ENCODE measurements at regions not wholly inside any gene's neighbourhood (a gene's known extent, or its start where the extent isn't known, plus 50 kb on each side); places are given as distances from the start of the nearest gene placed in this dataset.
A peak's percentile ranks its signal among the peaks of the same experiment; 100 is the strongest.

DNA sequence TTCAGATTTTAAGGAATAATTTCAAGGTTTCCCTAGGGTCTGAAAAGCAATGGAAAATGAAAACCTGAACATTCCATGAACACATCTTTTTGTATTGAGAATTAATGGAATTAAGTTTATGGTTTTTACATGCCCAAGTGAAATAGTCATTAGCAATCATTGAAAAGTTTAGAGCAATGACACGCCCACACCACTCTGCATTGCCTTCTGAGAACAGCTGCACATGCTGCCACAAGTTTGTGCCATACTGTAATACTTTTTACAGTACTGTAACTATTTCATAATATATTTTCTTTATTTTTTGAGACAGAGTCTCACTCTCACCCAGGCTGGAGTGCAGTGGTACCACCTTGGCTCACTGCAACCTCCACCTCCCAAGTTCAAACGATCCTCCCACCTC is 345.2 kb upstream of the PMFBP1 start:
- no peaks in the 10 kb centered on the region for H3K36me3 ChIP-seq (ENCODE audit: low read depth)
- no peak for DNase-seq
- no peak for ATAC-seq
- TF ChIP-seq, protein P1, sequence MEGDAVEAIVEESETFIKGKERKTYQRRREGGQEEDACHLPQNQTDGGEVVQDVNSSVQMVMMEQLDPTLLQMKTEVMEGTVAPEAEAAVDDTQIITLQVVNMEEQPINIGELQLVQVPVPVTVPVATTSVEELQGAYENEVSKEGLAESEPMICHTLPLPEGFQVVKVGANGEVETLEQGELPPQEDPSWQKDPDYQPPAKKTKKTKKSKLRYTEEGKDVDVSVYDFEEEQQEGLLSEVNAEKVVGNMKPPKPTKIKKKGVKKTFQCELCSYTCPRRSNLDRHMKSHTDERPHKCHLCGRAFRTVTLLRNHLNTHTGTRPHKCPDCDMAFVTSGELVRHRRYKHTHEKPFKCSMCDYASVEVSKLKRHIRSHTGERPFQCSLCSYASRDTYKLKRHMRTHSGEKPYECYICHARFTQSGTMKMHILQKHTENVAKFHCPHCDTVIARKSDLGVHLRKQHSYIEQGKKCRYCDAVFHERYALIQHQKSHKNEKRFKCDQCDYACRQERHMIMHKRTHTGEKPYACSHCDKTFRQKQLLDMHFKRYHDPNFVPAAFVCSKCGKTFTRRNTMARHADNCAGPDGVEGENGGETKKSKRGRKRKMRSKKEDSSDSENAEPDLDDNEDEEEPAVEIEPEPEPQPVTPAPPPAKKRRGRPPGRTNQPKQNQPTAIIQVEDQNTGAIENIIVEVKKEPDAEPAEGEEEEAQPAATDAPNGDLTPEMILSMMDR (IDR thresholded peaks at IDR 0.05): no peak
- no peak overlapping the region for H3K4me3 ChIP-seq
- intact Hi-C loops (cut with DNase I, micrococcal nuclease): no loop called here
- H3K4me1 ChIP-seq (ENCODE audit: low read depth): no peaks in the 10 kb centered on the region
- H3K9me3 ChIP-seq: peaks cover 8% of the 10 kb centered on the region

DNA sequence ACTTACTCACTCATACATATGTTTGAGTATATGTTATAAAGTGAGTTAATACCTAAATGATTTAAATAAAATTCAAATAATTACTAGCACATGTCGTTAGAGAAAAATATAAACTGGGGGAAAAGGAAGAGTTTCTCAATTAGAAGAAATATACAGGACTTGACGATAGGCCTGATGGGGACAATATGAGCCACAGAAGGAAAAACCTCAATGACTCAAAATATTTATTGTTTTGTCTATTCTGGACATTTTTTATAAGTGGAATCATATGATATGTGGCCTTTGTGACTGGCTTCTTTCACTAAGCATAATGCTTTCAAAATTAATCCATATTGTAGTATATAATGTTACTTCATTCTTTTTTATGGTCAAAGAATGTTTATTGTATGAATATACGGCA is 339.2 kb upstream of the PMFBP1 start:
- no peaks in the 10 kb centered on the region for H3K9me3 ChIP-seq
- TF ChIP-seq, protein P1 (IDR thresholded peaks at IDR 0.05): no peak
- H3K4me1 ChIP-seq (ENCODE audit: low read depth): no peaks in the 10 kb centered on the region
- no peaks in the 10 kb centered on the region for H3K36me3 ChIP-seq (ENCODE audit: low read depth)
- intact Hi-C loops (cut with DNase I, micrococcal nuclease): no loop called here
- no peak overlapping the region for H3K4me3 ChIP-seq
- ATAC-seq (no peak), DNase-seq (no peak)

DNA sequence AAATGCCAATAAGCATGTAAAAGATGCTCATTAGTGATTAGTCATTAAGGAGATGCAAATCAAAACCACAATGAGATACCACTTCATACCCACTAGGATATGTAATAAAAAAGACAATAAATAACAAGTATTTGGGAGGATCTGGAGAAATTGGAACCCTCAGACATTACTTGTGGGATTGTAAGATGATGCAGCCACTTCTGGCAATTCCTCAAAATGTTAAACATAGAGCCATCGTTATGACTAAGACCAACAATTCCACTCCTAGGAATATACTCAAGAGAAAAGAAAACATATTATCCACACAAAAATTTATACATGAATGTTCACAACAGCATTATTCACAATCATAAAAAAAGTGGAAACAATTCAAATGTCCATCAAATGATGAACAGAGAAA is 336.2 kb upstream of the PMFBP1 start:
- TF ChIP-seq, protein P1 (IDR thresholded peaks at IDR 0.05): no peak
- intact Hi-C loops (cut with DNase I, micrococcal nuclease): no loop called here
- no peak for ATAC-seq

DNA sequence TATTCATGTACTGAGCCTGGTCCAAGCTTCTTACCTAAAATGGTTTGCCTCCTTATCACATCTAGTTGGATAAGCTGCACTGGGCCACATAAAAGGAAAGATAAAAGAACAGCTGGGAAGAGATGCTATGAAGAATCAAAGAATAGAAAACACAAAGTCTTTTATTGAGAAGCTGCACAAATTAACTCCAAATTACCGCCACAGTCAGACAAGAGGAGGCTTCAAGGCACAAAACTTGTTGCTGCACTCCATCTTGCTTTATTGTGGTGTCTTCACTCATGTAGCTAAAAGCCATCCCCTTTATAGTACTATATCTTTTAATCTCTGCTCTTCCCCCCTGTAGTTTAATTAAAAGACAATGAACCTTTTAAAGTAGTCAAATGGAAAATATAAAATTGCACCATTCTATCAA is 330.6 kb upstream of the PMFBP1 start:
- Histone ChIP-seq H3K4me1 (ENCODE audit: low read depth) (no peaks in the 10 kb centered on the region), H3K4me3 (no peak overlapping the region), H3K9me3 (no peaks in the 10 kb centered on the region), H3K36me3 (ENCODE audit: low read depth) (no peaks in the 10 kb centered on the region)
- no peak for ATAC-seq
- intact Hi-C loops (cut with DNase I, micrococcal nuclease): no loop called here
- DNase-seq: no peak
- TF ChIP-seq, protein P1 (IDR thresholded peaks at IDR 0.05): no peak

More for the DNA sequence above, 336.2 kb upstream of the PMFBP1 start:
- DNase-seq: no peak
- no peak overlapping the region for H3K4me3 ChIP-seq
- H3K9me3 ChIP-seq: no peaks in the 10 kb centered on the region
- no peaks in the 10 kb centered on the region for H3K4me1 ChIP-seq (ENCODE audit: low read depth)
- H3K36me3 ChIP-seq (ENCODE audit: low read depth): no peaks in the 10 kb centered on the region

DNA sequence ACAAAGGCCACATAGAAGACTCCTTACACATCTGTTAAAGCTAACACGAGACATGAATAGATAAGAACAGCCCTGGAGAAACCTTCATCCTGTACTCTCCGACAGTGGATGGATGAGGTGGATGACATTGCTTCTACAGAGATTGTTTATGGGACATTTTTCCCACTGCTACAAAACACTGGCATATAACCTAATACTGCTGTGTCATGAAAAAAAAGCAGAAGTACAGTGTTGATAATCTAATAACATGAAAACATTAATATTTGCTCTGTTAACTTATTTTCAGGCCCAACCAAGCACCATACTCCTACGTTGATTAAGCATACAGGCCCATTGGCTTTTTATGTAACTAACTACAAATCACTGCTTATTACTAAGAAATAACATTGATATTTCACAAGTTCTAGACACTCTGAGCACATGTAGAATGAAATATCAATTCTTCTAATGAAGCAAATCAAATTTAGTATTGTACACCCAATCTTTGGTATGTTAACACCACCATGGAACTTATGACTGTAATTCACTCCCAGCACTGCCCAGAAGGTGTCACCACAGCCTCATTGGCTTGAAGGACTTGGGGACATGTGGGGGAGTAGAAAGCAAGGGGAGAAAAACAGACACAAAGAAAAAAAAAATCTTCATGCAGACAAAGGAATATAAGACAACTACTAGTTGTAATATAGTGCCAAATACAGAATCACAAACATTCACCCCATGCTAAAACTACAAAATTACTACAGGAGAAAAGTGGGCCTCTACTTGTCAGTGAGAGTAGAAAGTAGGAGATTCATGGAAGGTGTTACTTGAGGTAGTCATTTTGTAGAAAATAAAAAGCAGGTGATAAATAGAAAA is 330.0 kb upstream of the PMFBP1 start:
- TF ChIP-seq, protein P1 (IDR thresholded peaks at IDR 0.05): peak; percentile 31
- Histone ChIP-seq H3K9me3 (no peaks in the 10 kb centered on the region), H3K4me1 (ENCODE audit: low read depth) (no peaks in the 10 kb centered on the region), H3K36me3 (ENCODE audit: low read depth) (no peaks in the 10 kb centered on the region), H3K4me3 (no peak overlapping the region)
- DNase-seq (peak in 2 of 3 donors; percentile 61 to 74), ATAC-seq (peak; percentile 63)
- intact Hi-C loops (cut with DNase I, micrococcal nuclease): no loop called here
